OCI-LY7 (cell line): ENCODE measurements at regions not wholly inside any gene's neighbourhood (a gene's known extent, or its start where the extent isn't known, plus 50 kb on each side); places are given as distances from the start of the nearest gene placed in this dataset.

ENCODE experiments used
- BruUV-seq: library from RNA; stranded (reverse); fragments of 400-500 nt; replicated peaks from 2 replicates; lab custom pipeline; 2021; lab: Mats Ljungman, UMichigan
- CTCF ChIA-PET: fragments of 300-600 bp; sonication (Branson Sonifier 250); formaldehyde crosslinking; loops from one replicate; lab custom pipeline; 2022; ENCODE audit warnings: antibody characterized with exemption; ENCODE audit not compliant: unreplicated experiment; lab: Charles Lee
- POLR2A ChIA-PET: fragments of 300-600 bp; sonication (Branson Sonifier 250); formaldehyde crosslinking; loops from one replicate; lab custom pipeline; 2022; ENCODE audit warnings: antibody characterized with exemption; lab: Charles Lee
- DNase-seq: peaks from one replicate; pipeline ENCODE4 v3.0.0-alpha.2; 2015; ENCODE audit warnings: low spot score
- H2AFZ ChIP-seq: fragments of 200-600 bp; sonication (generic), shearing (Covaris generic); 2 replicates; pipeline ENCODE4 v1.6.1; 2014; ENCODE audit warnings: mild to moderate bottlenecking, antibody characterized with exemption, low read length, moderate library complexity
- H3K27ac ChIP-seq: fragments of 200-600 bp; sonication (generic); 2 replicates; pipeline ENCODE4 v1.5.1; 2014; ENCODE audit warnings: mixed run types, low read depth, mild to moderate bottlenecking, moderate library complexity, low read length, inconsistent platforms; ENCODE audit not compliant: poor library complexity, severe bottlenecking
- H3K36me3 ChIP-seq: fragments of 200-600 bp; sonication (generic); 2 replicates; pipeline ENCODE4 v1.6.1; 2014; ENCODE audit warnings: mild to moderate bottlenecking, antibody characterized with exemption, low read length, moderate library complexity, mixed read lengths; ENCODE audit not compliant: insufficient read depth
- H3K4me1 ChIP-seq: fragments of 200-600 bp; sonication (generic); 2 replicates; pipeline ENCODE4 v1.5.1; 2014; ENCODE audit warnings: mild to moderate bottlenecking, low read length; ENCODE audit not compliant: insufficient read depth, poor library complexity, severe bottlenecking
- H3K4me2 ChIP-seq: fragments of 200-600 bp; sonication (generic); 2 replicates; pipeline ENCODE4 v1.6.1; 2014; ENCODE audit warnings: mild to moderate bottlenecking, low read length
- H3K4me3 ChIP-seq: fragments of 200-600 bp; sonication (generic); 2 replicates; pipeline ENCODE4 v1.5.1; 2014; ENCODE audit warnings: mild to moderate bottlenecking, low read depth, low read length; ENCODE audit not compliant: poor library complexity, severe bottlenecking
- H3K79me2 ChIP-seq: fragments of 200-600 bp; sonication (generic); 2 replicates; pipeline ENCODE4 v1.6.1; 2016; ENCODE audit warnings: low read depth, mild to moderate bottlenecking, low read length, moderate library complexity, mixed read lengths; ENCODE audit not compliant: insufficient read depth
- H3K9me2 ChIP-seq: fragments of 200-600 bp; sonication (generic); 2 replicates; pipeline ENCODE4 v1.6.1; 2016; ENCODE audit warnings: mild to moderate bottlenecking, low read length, mixed read lengths; ENCODE audit not compliant: insufficient read depth
- H3K9me3 ChIP-seq: fragments of 200-600 bp; sonication (generic); 2 replicates; pipeline ENCODE4 v1.6.1; 2014; ENCODE audit warnings: mild to moderate bottlenecking, mixed run types, low read length, mixed read lengths
- H4K20me1 ChIP-seq: fragments of 200-600 bp; sonication (generic); 2 replicates; pipeline ENCODE4 v1.6.1; 2014; ENCODE audit warnings: mild to moderate bottlenecking, antibody characterized with exemption, low read length, moderate library complexity, mixed read lengths; ENCODE audit not compliant: insufficient read depth
- EZH2phosphoT487 ChIP-seq: fragments of 200-600 bp; sonication (generic); IDR thresholded peaks from 2 replicates; pipeline ENCODE4 v1.6.1; 2018; ENCODE audit warnings: low read depth, borderline replicate concordance, mild to moderate bottlenecking, mixed run types, antibody characterized with exemption, low read length, moderate library complexity, mixed read lengths
- intact Hi-C: fragments of 100-400 bp; cut with micrococcal nuclease; formaldehyde crosslinking; loops from one replicate; pipeline ENCODE4 v1.10.0; 2022; ENCODE audit not compliant: unreplicated experiment
- TF ChIP-seq, protein P1 (sequence below): fragments of 200-600 bp; sonication (generic); conservative IDR thresholded peaks from 2 replicates; pipeline ENCODE4 v1.5.1; 2014; ENCODE audit warnings: mild to moderate bottlenecking, antibody characterized with exemption, low read length, moderate library complexity, mixed read lengths

DNA sequence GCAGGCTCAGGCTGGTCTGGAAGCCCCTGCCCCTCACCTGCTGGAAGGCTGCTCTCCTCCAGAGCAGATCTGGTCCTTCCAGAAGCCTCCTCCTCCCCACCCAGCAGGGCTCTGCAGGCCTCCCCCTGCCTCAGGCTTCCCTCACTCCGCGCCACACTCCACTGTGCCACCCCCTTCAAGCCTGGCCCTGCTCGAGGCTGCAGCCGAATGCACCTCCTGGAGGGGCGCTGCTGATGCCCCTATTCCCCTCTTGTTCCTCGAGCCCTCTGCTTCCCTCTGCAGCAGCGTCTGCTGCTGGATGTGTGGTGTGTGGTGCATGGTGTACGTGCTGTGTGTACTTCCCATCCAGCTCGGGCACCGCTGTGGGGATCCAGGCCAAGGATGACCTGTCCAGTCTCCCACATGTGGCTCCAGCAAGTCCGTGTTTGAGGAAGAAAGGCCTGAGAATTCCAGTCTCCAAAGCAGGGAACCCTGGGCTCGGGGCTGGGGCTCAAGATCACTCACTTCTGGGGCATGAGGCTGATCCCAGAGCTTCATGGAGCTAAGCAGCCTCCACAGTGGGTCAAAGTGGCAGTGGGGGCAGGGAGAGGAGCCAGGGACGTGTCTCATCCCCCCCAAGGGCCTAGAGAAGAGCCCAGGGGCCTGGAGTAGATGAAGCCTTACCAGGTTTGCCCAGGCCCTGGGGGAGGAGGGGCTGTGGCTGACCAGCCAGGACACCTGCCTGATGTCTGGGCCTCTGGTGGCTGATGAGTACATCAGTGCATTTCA lies 136.0 kb upstream of the C14orf180 start:
- Histone ChIP-seq H3K4me1 (no peaks in the 10 kb centered on the region), H3K79me2 (no peaks in the 10 kb centered on the region), H4K20me1 (no peaks in the 10 kb centered on the region), H3K4me3 (no peak overlapping the region), H2AFZ (no peak overlapping the region), H3K9me3 (no peaks in the 10 kb centered on the region), H3K9me2 (no peaks in the 10 kb centered on the region), H3K36me3 (no peaks in the 10 kb centered on the region), H3K4me2 (no peak overlapping the region), H3K27ac (no peak overlapping the region)
- no TSS peak for BruUV-seq
- intact Hi-C loops, result no loop called here
- no peak for TF ChIP-seq EZH2phosphoT487
- TF ChIP-seq, protein P1, sequence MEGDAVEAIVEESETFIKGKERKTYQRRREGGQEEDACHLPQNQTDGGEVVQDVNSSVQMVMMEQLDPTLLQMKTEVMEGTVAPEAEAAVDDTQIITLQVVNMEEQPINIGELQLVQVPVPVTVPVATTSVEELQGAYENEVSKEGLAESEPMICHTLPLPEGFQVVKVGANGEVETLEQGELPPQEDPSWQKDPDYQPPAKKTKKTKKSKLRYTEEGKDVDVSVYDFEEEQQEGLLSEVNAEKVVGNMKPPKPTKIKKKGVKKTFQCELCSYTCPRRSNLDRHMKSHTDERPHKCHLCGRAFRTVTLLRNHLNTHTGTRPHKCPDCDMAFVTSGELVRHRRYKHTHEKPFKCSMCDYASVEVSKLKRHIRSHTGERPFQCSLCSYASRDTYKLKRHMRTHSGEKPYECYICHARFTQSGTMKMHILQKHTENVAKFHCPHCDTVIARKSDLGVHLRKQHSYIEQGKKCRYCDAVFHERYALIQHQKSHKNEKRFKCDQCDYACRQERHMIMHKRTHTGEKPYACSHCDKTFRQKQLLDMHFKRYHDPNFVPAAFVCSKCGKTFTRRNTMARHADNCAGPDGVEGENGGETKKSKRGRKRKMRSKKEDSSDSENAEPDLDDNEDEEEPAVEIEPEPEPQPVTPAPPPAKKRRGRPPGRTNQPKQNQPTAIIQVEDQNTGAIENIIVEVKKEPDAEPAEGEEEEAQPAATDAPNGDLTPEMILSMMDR, result no peak
- no peak for DNase-seq
- ChIA-PET POLR2A (no interaction called here), CTCF (no interaction called here)

DNA sequence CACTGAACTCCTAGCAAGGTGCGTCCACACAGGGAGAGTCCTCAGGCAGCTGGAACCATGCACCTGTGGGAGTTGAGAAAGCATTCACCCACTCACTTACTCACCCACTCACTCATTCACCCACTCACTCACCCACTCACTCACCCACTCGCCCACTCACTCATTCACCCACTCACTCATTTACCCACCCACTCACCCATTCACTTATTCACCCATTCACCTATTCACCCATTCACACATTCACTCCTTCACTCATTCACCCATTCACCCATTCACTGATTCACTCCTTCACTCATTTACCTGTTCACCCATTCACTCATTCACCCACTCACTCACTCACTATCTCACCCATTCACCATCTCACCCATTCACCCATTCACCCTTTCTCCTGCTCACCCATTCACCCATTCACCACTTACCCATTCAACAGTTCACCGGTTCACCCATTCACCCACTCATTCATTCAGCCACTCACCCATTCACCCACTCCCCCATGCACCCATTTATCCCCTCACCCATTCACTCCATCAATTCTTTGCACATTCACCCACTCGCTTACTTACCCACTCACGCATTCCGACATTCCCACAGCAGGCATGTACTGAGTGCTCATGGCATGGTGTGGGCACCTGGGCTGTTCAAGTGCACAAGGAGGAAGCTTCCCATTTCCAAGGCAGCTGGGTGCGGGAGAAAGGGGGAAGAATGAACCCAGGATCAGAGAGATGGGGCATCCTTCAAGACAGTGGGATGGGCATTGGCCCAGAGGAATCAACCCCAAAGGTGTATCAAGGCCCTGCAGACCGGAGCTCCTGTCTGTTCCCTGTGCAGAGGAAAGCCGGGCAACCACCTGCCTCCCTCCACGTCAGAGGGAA lies 135.2 kb upstream of the C14orf180 start:
- H3K4me3 ChIP-seq, result no peak overlapping the region
- BruUV-seq, result no TSS peak
- POLR2A ChIA-PET, result no interaction called here

More for the DNA sequence above, 135.2 kb upstream of the C14orf180 start:
- TF ChIP-seq, protein P1, result no peak
- TF ChIP-seq EZH2phosphoT487, result no peak
- no peak overlapping the region for H3K4me2 ChIP-seq
- no peaks in the 10 kb centered on the region for H3K36me3 ChIP-seq
- no peaks in the 10 kb centered on the region for H3K4me1 ChIP-seq
- no peaks in the 10 kb centered on the region for H3K79me2 ChIP-seq
- H3K9me3 ChIP-seq, result no peaks in the 10 kb centered on the region
- intact Hi-C loops, result no loop called here
- CTCF ChIA-PET, result no interaction called here
- DNase-seq, result no peak
- no peaks in the 10 kb centered on the region for H4K20me1 ChIP-seq
- no peak overlapping the region for H2AFZ ChIP-seq
- no peak overlapping the region for H3K27ac ChIP-seq
- H3K9me2 ChIP-seq, result no peaks in the 10 kb centered on the region
